Suprapubic skin (tissue), 4 donors: ENCODE measurements at regions not wholly inside any gene's neighbourhood (a gene's known extent, or its start where the extent isn't known, plus 50 kb on each side); places are given as distances from the start of the nearest gene placed in this dataset.

ENCODE experiments used
- DNase-seq, 2 donors: peaks; one replicate each; pipeline ENCODE4 v3.0.0-alpha.2; 2019; ENCODE audit warnings: low spot score in 2 of 2
- H3K27ac ChIP-seq: fragments of 200-600 bp; sonication (generic); one replicate; pipeline ENCODE4 v1.5.1; 2019
- H3K27me3 ChIP-seq: fragments of 200-600 bp; sonication (generic); one replicate; pipeline ENCODE4 v1.5.1; 2019
- H3K36me3 ChIP-seq: fragments of 200-600 bp; sonication (generic); one replicate; pipeline ENCODE4 v1.5.1; 2019
- H3K4me1 ChIP-seq: fragments of 200-600 bp; sonication (generic); one replicate; pipeline ENCODE4 v1.5.1; 2019
- H3K4me3 ChIP-seq: fragments of 200-600 bp; sonication (generic); one replicate; pipeline ENCODE4 v1.5.1; 2019; ENCODE audit warnings: mild to moderate bottlenecking
- H3K9me3 ChIP-seq: fragments of 200-600 bp; sonication (generic); one replicate; pipeline ENCODE4 v1.5.1; 2019
- EP300 ChIP-seq: sonication (generic); formaldehyde crosslinking; IDR thresholded peaks from one replicate; pipeline ENCODE4 v1.6.1; 2017; ENCODE audit warnings: antibody characterized with exemption
- POLR2A ChIP-seq, 2 donors: fragments of 450-650 bp; IDR thresholded peaks; one replicate each; pipeline ENCODE4 v1.6.1; 2017; ENCODE audit warnings: antibody characterized with exemption in 2 of 2, mild to moderate bottlenecking in 2 of 2, moderate library complexity in 2 of 2
- POLR2AphosphoS5 ChIP-seq, 3 donors: sonication (generic); formaldehyde crosslinking; IDR thresholded peaks; one replicate each; pipeline ENCODE4 v1.6.1; 2017; ENCODE audit warnings: antibody characterized with exemption in 3 of 3
- WGBS: methylation state at CpG from one replicate; pipeline ENCODE4 v1.1.5; 2018; 5-methylcytosine and 5-hydroxymethylcytosine counted together
- TF ChIP-seq, protein P1 (sequence below), 2 donors: fragments of 200-600 bp in 1 of 2; fragments of 450-650 bp in 1 of 2; sonication (generic) in 1 of 2; IDR thresholded peaks; one replicate each; pipeline ENCODE4 v1.5.1; 2016 to 2019; ENCODE audit warnings: antibody characterized with exemption in 2 of 2, mild to moderate bottlenecking in 1 of 2, moderate library complexity in 1 of 2

DNA sequence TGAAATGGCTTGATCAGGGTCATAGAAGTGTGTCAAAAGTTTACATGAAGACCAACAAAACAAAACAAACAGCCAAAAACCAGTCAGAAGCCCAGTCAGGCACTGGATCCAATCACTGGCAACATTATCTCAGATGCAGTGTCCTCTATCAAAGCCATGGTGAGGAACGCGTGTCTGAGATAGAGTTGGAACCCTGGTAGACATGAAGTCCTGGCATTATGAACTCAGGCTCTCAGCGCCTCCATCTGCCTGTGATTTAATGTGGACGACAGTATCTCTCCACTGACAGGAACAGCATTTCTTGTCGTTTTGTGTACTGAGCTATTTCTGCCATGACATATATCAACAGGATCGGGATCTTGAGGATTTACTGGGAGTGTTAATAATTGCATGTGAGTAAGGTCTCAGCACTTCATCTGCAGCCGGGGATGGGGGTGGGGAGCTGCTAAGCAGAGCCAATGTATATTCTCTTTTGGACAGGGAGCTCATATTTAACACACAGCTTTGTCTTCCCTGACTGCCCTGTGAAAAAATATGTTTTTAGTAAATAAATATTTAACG lies 1120.0 kb downstream of the IGSF11 start:
- H3K27me3 ChIP-seq = no peaks in the 10 kb centered on the region
- H3K4me3 ChIP-seq = no peak overlapping the region
- H3K9me3 ChIP-seq = no peaks in the 10 kb centered on the region
- TF ChIP-seq EP300 (no peak), POLR2AphosphoS5 (IDR thresholded peaks at IDR 0.05) (no peak), POLR2A (IDR thresholded peaks at IDR 0.05) (no peak)
- no peak for DNase-seq
- H3K4me1 ChIP-seq = no peaks in the 10 kb centered on the region
- H3K36me3 ChIP-seq = no peaks in the 10 kb centered on the region
- no peak overlapping the region for H3K27ac ChIP-seq
- 63% methylated on average over 8 of the region's 8 CpGs for WGBS

DNA sequence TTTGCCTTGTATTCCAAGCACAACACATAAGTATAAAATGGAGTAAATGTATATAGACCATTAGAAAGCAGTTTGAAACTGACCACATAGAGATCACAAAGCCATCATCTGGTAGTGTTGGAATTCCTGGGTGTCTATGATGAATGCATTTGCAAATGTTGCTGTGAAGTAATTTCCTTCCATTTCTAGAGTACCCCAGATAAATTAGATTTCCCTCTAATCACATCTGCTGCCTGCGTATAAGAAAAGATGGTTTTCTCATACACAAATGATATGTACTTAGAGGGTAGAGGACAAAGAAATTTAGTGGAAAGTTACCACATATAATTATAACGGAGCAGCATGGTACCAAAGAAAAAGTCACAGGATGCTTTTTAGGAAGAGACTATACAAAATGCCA lies 1117.8 kb downstream of the IGSF11 start:
- WGBS = 94% methylated on average over 2 of the region's 2 CpGs
- Histone ChIP-seq H3K27me3 (no peaks in the 10 kb centered on the region), H3K4me3 (no peak overlapping the region), H3K36me3 (no peaks in the 10 kb centered on the region), H3K9me3 (no peaks in the 10 kb centered on the region), H3K4me1 (no peaks in the 10 kb centered on the region), H3K27ac (no peak overlapping the region)
- no peak for DNase-seq
- TF ChIP-seq, protein P1, sequence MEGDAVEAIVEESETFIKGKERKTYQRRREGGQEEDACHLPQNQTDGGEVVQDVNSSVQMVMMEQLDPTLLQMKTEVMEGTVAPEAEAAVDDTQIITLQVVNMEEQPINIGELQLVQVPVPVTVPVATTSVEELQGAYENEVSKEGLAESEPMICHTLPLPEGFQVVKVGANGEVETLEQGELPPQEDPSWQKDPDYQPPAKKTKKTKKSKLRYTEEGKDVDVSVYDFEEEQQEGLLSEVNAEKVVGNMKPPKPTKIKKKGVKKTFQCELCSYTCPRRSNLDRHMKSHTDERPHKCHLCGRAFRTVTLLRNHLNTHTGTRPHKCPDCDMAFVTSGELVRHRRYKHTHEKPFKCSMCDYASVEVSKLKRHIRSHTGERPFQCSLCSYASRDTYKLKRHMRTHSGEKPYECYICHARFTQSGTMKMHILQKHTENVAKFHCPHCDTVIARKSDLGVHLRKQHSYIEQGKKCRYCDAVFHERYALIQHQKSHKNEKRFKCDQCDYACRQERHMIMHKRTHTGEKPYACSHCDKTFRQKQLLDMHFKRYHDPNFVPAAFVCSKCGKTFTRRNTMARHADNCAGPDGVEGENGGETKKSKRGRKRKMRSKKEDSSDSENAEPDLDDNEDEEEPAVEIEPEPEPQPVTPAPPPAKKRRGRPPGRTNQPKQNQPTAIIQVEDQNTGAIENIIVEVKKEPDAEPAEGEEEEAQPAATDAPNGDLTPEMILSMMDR (IDR thresholded peaks at IDR 0.05) = no peak

DNA sequence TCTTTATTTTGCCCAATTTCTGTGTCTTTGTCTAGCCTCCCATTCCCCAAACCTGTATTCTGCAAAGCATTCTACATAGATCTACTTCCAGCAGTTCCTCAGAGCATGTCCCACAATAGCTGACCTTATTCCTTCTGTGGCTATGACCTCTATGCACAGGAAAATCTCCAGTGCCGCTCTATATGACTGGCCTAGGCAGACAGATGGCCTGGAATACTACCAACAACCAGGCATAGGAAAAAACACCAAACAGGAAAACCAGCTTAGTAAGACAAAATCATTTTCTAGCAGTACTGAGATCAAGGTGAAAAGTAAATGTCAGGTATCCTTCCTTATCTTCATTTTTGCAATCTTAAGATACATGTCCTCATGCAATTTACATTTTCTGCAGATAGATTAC lies 1115.0 kb downstream of the IGSF11 start:
- no peaks in the 10 kb centered on the region for H3K9me3 ChIP-seq
- DNase-seq = no peak
- no peaks in the 10 kb centered on the region for H3K27me3 ChIP-seq
- no peak overlapping the region for H3K4me3 ChIP-seq
- WGBS = 87% methylated on average over 1 of the region's 1 CpG
- H3K27ac ChIP-seq = no peak overlapping the region
- no peaks in the 10 kb centered on the region for H3K4me1 ChIP-seq
- TF ChIP-seq POLR2A (IDR thresholded peaks at IDR 0.05) (no peak), EP300 (no peak)
- H3K36me3 ChIP-seq = no peaks in the 10 kb centered on the region

DNA sequence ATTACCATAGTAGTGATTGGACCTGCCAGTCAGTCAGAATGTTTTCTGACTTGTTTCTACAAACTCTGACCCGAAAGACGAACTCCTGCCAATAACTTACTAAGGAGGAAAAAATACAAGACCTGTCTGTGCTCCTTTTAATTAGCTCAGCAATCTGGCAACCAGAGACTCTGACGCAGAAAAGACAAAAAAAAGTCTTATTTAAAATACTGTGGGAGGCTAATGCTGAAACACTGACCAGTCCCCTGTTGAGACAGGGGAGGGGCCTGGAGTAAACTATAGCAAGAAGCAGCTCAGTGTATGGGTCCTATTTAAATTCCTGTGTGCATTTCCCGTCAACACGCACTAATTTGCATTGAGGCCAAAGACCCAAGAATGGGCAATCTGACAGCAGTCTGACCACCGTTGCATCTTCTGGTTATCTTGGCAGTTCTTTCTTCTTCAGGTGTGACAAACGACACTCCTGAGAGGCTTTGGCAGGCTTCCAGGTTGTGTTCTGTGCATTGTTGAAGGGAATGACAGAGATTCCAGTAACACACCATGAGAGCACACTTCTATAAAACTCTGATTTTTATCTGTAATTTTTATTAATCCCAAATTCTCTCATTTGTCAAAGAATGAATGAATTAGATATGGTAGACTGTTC lies 1114.3 kb downstream of the IGSF11 start:
- no peaks in the 10 kb centered on the region for H3K9me3 ChIP-seq
- no peaks in the 10 kb centered on the region for H3K4me1 ChIP-seq
- TF ChIP-seq, protein P1 (IDR thresholded peaks at IDR 0.05) = no peak
- TF ChIP-seq EP300 (no peak), POLR2A (IDR thresholded peaks at IDR 0.05) (no peak), POLR2AphosphoS5 (IDR thresholded peaks at IDR 0.05) (no peak)
- WGBS = 43% methylated on average over 7 of the region's 7 CpGs
- H3K27me3 ChIP-seq = no peaks in the 10 kb centered on the region
- no peak overlapping the region for H3K4me3 ChIP-seq
- no peak for DNase-seq
- H3K36me3 ChIP-seq = no peaks in the 10 kb centered on the region
- H3K27ac ChIP-seq = no peak overlapping the region

DNA sequence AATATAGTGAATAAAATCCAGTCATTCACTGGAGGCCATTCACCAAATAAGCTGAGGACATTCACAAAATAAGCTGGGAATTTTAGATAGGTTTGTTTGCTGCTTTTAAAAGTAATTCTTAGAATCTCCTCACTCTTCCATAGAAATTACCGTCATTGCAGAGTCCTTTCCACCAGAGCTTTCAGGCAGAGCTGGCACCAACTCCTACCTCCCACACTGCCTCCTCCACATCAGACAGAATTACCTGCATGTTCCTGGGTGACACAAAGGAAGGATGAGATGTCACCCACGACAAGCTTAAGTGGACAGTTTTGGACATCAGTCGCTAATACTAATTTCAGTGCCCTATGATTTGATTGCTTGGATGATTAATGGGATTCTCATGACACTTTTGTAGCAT lies 1113.2 kb downstream of the IGSF11 start:
- H3K9me3 ChIP-seq = no peaks in the 10 kb centered on the region
- 86% methylated on average over 3 of the region's 3 CpGs for WGBS
- no peaks in the 10 kb centered on the region for H3K27me3 ChIP-seq
- DNase-seq = no peak
- H3K4me3 ChIP-seq = no peak overlapping the region
- no peak overlapping the region for H3K27ac ChIP-seq
- no peaks in the 10 kb centered on the region for H3K36me3 ChIP-seq
- TF ChIP-seq POLR2A (IDR thresholded peaks at IDR 0.05) = no peak
- no peak for TF ChIP-seq POLR2AphosphoS5 (IDR thresholded peaks at IDR 0.05)
- TF ChIP-seq, protein P1 (IDR thresholded peaks at IDR 0.05) = no peak
- TF ChIP-seq EP300 = no peak
- no peaks in the 10 kb centered on the region for H3K4me1 ChIP-seq

DNA sequence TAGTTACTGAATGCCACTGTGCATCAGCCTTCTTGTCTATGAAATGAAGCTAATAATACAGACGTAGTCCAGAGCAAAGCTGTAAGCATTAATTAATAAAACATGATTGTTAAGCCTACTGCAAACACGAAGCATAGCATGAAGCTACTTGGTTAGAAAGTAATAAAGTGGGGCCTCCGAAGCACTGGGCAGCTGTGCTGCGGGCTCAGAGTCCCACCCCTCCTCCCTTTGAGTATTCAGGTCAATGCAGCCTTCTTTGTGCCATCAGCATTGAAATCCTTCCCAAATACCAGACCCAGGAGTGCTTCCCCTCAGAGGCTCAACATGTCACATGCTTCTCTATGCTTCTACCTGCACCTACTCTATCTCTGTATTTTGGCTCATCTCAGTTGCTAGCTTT lies 1112.6 kb downstream of the IGSF11 start:
- no peak overlapping the region for H3K4me3 ChIP-seq
- H3K36me3 ChIP-seq = no peaks in the 10 kb centered on the region
- no peak overlapping the region for H3K27ac ChIP-seq
- TF ChIP-seq POLR2AphosphoS5 (IDR thresholded peaks at IDR 0.05) (no peak), POLR2A (IDR thresholded peaks at IDR 0.05) (no peak), EP300 (no peak)
- DNase-seq = no peak
- no peaks in the 10 kb centered on the region for H3K27me3 ChIP-seq
- 60% methylated on average over 4 of the region's 4 CpGs for WGBS
- H3K9me3 ChIP-seq = no peaks in the 10 kb centered on the region
- no peaks in the 10 kb centered on the region for H3K4me1 ChIP-seq

DNA sequence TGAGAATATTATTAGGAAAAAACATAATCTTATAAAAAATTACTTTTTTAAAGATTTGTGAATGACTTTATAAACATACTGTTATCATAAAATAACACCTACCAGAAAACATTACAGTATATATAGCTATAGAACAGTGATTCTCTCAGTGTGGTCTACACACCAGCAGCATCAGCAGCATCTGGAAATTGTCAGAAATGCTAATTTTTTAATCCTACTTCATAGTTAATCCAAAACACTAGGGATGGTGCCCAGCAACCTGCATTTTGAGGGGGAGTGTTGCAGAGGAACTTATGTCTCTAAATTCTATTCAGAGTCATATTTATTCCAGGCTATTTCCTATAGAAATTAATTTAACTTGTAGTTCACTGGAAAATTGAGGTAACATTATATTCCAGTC lies 1107.8 kb downstream of the IGSF11 start:
- H3K4me1 ChIP-seq = no peaks in the 10 kb centered on the region
- H3K4me3 ChIP-seq = no peak overlapping the region
- TF ChIP-seq POLR2A (IDR thresholded peaks at IDR 0.05) (no peak), EP300 (no peak), POLR2AphosphoS5 (IDR thresholded peaks at IDR 0.05) (no peak)
- TF ChIP-seq, protein P1 (IDR thresholded peaks at IDR 0.05) = no peak
- no peak for DNase-seq
- no peaks in the 10 kb centered on the region for H3K36me3 ChIP-seq
- no peak overlapping the region for H3K27ac ChIP-seq
- no peaks in the 10 kb centered on the region for H3K9me3 ChIP-seq
- no peaks in the 10 kb centered on the region for H3K27me3 ChIP-seq
